ENCODE measurements at regions not wholly inside any gene's neighbourhood (a gene's known extent, or its start where the extent isn't known, plus 50 kb on each side); places are given as distances from the start of the nearest gene placed in this dataset.

DNA sequence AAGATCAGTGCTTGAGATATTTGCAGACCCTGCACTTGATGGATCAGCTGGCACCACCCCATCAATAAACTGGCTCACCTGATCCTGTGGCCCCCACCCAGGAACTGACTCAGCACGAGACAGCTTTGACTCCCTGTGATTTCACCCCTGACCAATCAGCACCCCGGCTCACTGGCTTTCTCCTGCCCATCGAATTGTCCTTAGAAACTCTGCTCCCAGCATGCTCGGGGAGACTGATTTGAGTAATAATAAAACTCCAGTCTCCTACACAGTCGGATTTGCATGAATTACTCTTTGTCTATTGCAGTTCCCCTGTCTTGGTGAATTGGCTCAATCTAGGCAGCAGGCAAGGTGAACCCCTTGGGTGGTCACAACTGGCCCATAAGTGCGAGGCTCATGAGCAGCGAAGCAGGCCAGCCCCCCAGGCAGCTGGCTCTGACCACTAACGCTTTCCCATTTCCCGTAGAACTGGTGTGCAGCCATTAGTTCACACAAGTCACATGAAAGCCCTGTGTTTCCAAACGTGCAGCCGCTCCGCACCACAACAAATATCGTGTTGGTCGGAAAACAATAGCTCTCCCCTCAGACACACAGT is 79.6 kb downstream of the RSPH3 start:
- no peaks in the 10 kb centered on the region for H3K27me3 Mint-ChIP-seq (ENCODE audit: low read depth)
- DNase-seq (ENCODE audit: low spot score in 2 of 2, unreplicated experiment in 2 of 2) = no peak
- H3K36me3 Mint-ChIP-seq = no peaks in the 10 kb centered on the region
- peaks cover 15% of the 10 kb centered on the region for H3K4me1 Mint-ChIP-seq
- TF ChIP-seq CTCF (IDR thresholded peaks at IDR 0.05; ENCODE audit: unreplicated experiment) = no peak
- H3K27ac Mint-ChIP-seq = no peak overlapping the region
- H3K9me3 Mint-ChIP-seq = no peaks in the 10 kb centered on the region
- H3K4me3 Mint-ChIP-seq = no peak overlapping the region

DNA sequence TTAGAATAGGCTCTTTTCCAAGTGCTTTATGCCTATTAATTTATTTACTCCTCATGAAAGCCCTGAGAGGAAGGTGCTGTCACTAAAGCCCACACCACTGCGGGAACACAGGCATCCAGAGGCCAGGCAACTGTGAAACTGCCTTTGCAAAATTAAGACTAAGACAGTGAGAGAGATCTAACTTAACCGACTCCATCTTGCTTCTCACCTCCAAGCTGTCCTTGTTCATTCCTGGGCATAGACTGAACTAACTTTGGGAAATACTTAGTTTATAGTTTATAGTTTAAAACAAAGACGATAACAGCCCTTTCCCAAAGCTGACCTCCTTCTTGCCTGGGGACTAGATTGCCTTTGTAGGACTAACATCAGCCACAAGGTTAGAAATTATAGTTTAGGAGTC is 80.1 kb downstream of the RSPH3 start:
- no peak for DNase-seq (ENCODE audit: low spot score in 2 of 2, unreplicated experiment in 2 of 2)
- Mint-ChIP-seq H3K4me3 (no peak overlapping the region), H3K27ac (no peak overlapping the region), H3K9me3 (no peaks in the 10 kb centered on the region), H3K36me3 (no peaks in the 10 kb centered on the region), H3K4me1 (peaks cover 15% of the 10 kb centered on the region), H3K27me3 (ENCODE audit: low read depth) (no peaks in the 10 kb centered on the region)
- TF ChIP-seq CTCF (IDR thresholded peaks at IDR 0.05; ENCODE audit: unreplicated experiment) = no peak

DNA sequence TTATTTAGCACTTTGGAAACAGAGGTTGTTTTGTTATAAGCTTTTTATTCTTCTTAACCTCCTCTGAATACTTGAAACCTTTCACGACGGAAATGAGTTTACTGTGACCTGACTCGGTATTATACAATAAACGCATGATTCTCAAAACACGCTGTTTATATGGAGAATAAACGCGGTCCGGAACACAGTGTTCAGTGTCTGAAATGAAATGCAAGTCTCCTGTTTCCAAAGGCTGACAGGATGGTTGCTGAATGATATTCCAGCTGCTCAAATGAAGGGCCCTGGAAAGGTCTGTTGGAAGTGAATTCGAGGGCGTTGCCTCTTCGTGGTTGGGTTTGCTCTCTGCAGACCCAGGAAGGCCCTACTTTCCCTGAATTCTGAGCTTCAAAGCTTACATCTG is 83.4 kb downstream of the RSPH3 start:
- Mint-ChIP-seq H3K27me3 (ENCODE audit: low read depth) (no peaks in the 10 kb centered on the region), H3K36me3 (no peaks in the 10 kb centered on the region), H3K9me3 (no peaks in the 10 kb centered on the region), H3K4me1 (peaks cover 32% of the 10 kb centered on the region), H3K4me3 (no peak overlapping the region), H3K27ac (no peak overlapping the region)
- no peak for TF ChIP-seq CTCF (IDR thresholded peaks at IDR 0.05; ENCODE audit: unreplicated experiment)
- DNase-seq (ENCODE audit: low spot score in 2 of 2, unreplicated experiment in 2 of 2) = no peak

- TF ChIP-seq CTCF (IDR thresholded peaks at IDR 0.05; ENCODE audit: unreplicated experiment) = no peak
- Mint-ChIP-seq H3K27me3 (ENCODE audit: low read depth) (no peaks in the 10 kb centered on the region), H3K4me1 (peaks cover 48% of the 10 kb centered on the region), H3K9me3 (no peaks in the 10 kb centered on the region), H3K27ac (no peak overlapping the region), H3K36me3 (no peaks in the 10 kb centered on the region), H3K4me3 (no peak overlapping the region)
- DNase-seq (ENCODE audit: low spot score in 2 of 2, unreplicated experiment in 2 of 2) = no peak
Observed at GRCh38 chr6:158914923-158915322, 85.1 kb downstream of the RSPH3 start.

DNA sequence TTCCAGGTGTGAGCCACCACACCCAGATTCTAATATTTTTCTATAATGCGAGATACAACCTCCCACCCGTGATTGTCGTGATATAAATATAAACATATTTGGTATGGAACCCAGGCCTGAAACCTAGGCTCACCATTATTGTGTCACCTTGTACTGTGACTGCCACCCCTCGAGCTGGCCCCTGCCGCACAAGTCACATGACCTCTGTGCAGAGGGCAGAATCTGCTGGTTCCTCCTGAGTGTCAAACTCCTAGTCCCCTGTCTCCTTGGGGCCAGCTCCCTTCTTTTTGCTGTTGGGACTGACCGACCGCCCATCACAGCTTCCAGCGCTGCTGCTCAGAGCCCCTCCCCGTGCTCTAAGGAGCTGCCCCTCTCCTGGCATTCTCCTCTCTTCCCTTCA is 86.4 kb downstream of the RSPH3 start:
- no peak for TF ChIP-seq CTCF (IDR thresholded peaks at IDR 0.05; ENCODE audit: unreplicated experiment)
- H3K27me3 Mint-ChIP-seq (ENCODE audit: low read depth) = no peaks in the 10 kb centered on the region
- H3K27ac Mint-ChIP-seq = peak overlapping the region; percentile 99
- no peaks in the 10 kb centered on the region for H3K9me3 Mint-ChIP-seq
- H3K4me3 Mint-ChIP-seq = no peak overlapping the region
- H3K36me3 Mint-ChIP-seq = no peaks in the 10 kb centered on the region
- H3K4me1 Mint-ChIP-seq = peaks cover 51% of the 10 kb centered on the region
- no peak for DNase-seq (ENCODE audit: low spot score in 2 of 2, unreplicated experiment in 2 of 2)

- Mint-ChIP-seq H3K4me1 (peaks cover 49% of the 10 kb centered on the region), H3K4me3 (no peak overlapping the region), H3K9me3 (no peaks in the 10 kb centered on the region), H3K27me3 (ENCODE audit: low read depth) (no peaks in the 10 kb centered on the region), H3K36me3 (no peaks in the 10 kb centered on the region), H3K27ac (peak overlapping the region; percentile 99)
- TF ChIP-seq CTCF (IDR thresholded peaks at IDR 0.05; ENCODE audit: unreplicated experiment) = no peak
- no peak for DNase-seq (ENCODE audit: low spot score in 2 of 2, unreplicated experiment in 2 of 2)
Observed at GRCh38 chr6:158912655-158913054, 87.3 kb downstream of the RSPH3 start.
